K562 (cell line): ENCODE measurements at regions not wholly inside any gene's neighbourhood (a gene's known extent, or its start where the extent isn't known, plus 50 kb on each side); places are given as distances from the start of the nearest gene placed in this dataset.

Experiments
- BCLAF1 ChIP-seq, 2 experiments: fragments of 450-650 bp in 1 of 2; IDR thresholded peaks; 2 replicates each; pipeline ENCODE4 v1.6.1; 2011 to 2017; ENCODE audit warnings: low read depth in 2 of 2, antibody characterized with exemption in 1 of 2, borderline replicate concordance in 1 of 2, low read length in 1 of 2, mild to moderate bottlenecking in 1 of 2, mixed read lengths in 1 of 2; ENCODE audit not compliant: control insufficient read depth in 1 of 2
- BRD9 ChIP-seq: fragments of 450-650 bp; IDR thresholded peaks from 2 replicates; pipeline ENCODE4 v1.6.1; 2018; ENCODE audit warnings: low read depth; ENCODE audit not compliant: partially characterized antibody
- ETV1 ChIP-seq: fragments of 450-650 bp; conservative IDR thresholded peaks from 2 replicates; pipeline ENCODE4 v1.6.1; 2016; ENCODE audit warnings: missing genetic modification characterization, control low read depth, low read depth, missing compliant biosample characterization
- JUND ChIP-seq, 2 experiments: IDR thresholded peaks; 2 replicates in 1 of 2; 3 replicates in 1 of 2; pipeline ENCODE4 v1.6.1; 2011; ENCODE audit warnings: borderline replicate concordance in 2 of 2, low read depth in 2 of 2, low read length in 2 of 2, improper control_type of control experiment in 1 of 2, missing biosample characterization in 1 of 2, missing genetic modification characterization in 1 of 2, missing genetic modification reagents in 1 of 2
- LARP7 ChIP-seq: fragments of 450-650 bp; IDR thresholded peaks from 2 replicates; pipeline ENCODE4 v1.6.1; 2016
- LCOR ChIP-seq: sonication (generic); formaldehyde crosslinking; IDR thresholded peaks from 2 replicates; pipeline ENCODE4 v1.8.0; 2022; ENCODE audit warnings: mild to moderate bottlenecking, missing genetic modification reagents
- MAFK ChIP-seq: IDR thresholded peaks from 2 replicates; pipeline ENCODE4 v1.6.1; 2011; ENCODE audit warnings: low read length, improper control_type of control experiment
- MYC ChIP-seq, 2 experiments: fragments of 250-450 bp in 1 of 2; sonication (Bioruptor Pico) in 1 of 2; IDR thresholded peaks; 2 replicates each; pipeline versions ENCODE4 v1.5.1 to v1.6.1; 2012 to 2021; ENCODE audit warnings: low read depth in 2 of 2, borderline replicate concordance in 1 of 2, improper control_type of control experiment in 1 of 2, low read length in 1 of 2, mild to moderate bottlenecking in 1 of 2, moderate library complexity in 1 of 2
- NFIC ChIP-seq: fragments of 450-650 bp; IDR thresholded peaks from 2 replicates; pipeline ENCODE4 v1.6.1; 2017; ENCODE audit warnings: mild to moderate bottlenecking, inconsistent platforms
- NR2C1 ChIP-seq, 2 experiments: fragments of 450-650 bp; IDR thresholded peaks; 2 replicates each; pipeline ENCODE4 v1.6.1; 2017; ENCODE audit warnings: mild to moderate bottlenecking in 2 of 2, antibody characterized with exemption in 1 of 2, inconsistent platforms in 1 of 2, missing compliant biosample characterization in 1 of 2, missing genetic modification characterization in 1 of 2
- NUFIP1 ChIP-seq: fragments of 450-650 bp; IDR thresholded peaks from 2 replicates; pipeline ENCODE4 v1.6.1; 2018; ENCODE audit not compliant: partially characterized antibody
- PYGO2 ChIP-seq: fragments of 450-650 bp; IDR thresholded peaks from 2 replicates; pipeline ENCODE4 v1.6.1; 2016; ENCODE audit warnings: mild to moderate bottlenecking, missing genetic modification characterization, moderate library complexity, missing compliant biosample characterization
- SMAD1 ChIP-seq: fragments of 150-350 bp; IDR thresholded peaks from 2 replicates; pipeline ENCODE4 v1.6.1; 2014; ENCODE audit warnings: low read length, low read depth; ENCODE audit not compliant: partially characterized antibody
- SMARCA4 ChIP-seq: fragments of 450-650 bp; IDR thresholded peaks from 2 replicates; pipeline ENCODE4 v1.6.1; 2016
- TCF3 ChIP-seq: sonication (generic); formaldehyde crosslinking; IDR thresholded peaks from 2 replicates; pipeline ENCODE4 v1.4.0; 2020; ENCODE audit warnings: mild to moderate bottlenecking, missing genetic modification reagents
- ZHX1 ChIP-seq: fragments of 150-350 bp; conservative IDR thresholded peaks from 2 replicates; pipeline ENCODE4 v1.6.1; 2014; ENCODE audit warnings: low read length
- ZNF174 ChIP-seq: fragments of 250-450 bp; sonication (Bioruptor Pico); IDR thresholded peaks from 2 replicates; pipeline ENCODE4 v1.4.0; 2020; ENCODE audit warnings: mild to moderate bottlenecking
- ZNF239 ChIP-seq: fragments of 250-450 bp; sonication (Bioruptor Pico); IDR thresholded peaks from 2 replicates; pipeline ENCODE4 v1.4.0; 2020; ENCODE audit warnings: mild to moderate bottlenecking
- ZNF277 ChIP-seq: fragments of 250-450 bp; sonication (Bioruptor Pico); IDR thresholded peaks from 2 replicates; pipeline ENCODE4 v1.8.0; 2022; ENCODE audit warnings: inconsistent platforms, mild to moderate bottlenecking, moderate library complexity, borderline replicate concordance
- ZNF644 ChIP-seq: fragments of 200-800 bp; sonication (Bioruptor generic); IDR thresholded peaks from 2 replicates; pipeline ENCODE4 v1.6.1; 2016; ENCODE audit warnings: low read depth, missing genetic modification characterization, missing compliant biosample characterization

- TF ChIP-seq SMARCA4: peak; percentile 72
- 0 out of 4 replicates have a peak, but pooled peaks of 1 of the 2 experiments have one; percentile 25 for TF ChIP-seq BCLAF1 (IDR thresholded peaks at IDR 0.05; ENCODE audit: borderline replicate concordance in 1 of 2, control insufficient read depth in 1 of 2, low read depth in 2 of 2, low read length in 1 of 2)
- TF ChIP-seq PYGO2 (tag): peak; percentile 50; the same call in 1 of the 2 replicates
- TF ChIP-seq TCF3 (CRISPR knock-in tag): peak; percentile 92
- 0 out of 2 replicates have a peak, but pooled peaks have one; percentile 49 for TF ChIP-seq ZNF174
- TF ChIP-seq LCOR: peak; percentile 56; the same call in 1 of the 2 replicates
- TF ChIP-seq MAFK: peak; percentile 18; the same call in 1 of the 2 replicates
- no peak for TF ChIP-seq ZNF277
- peak; percentile 56; the same call in 1 of the 2 replicates for TF ChIP-seq NFIC
- peak; percentile 37; the same call in 1 of the 2 replicates for TF ChIP-seq MYC (IDR thresholded peaks at IDR 0.05; ENCODE audit: low read depth, low read length)
- TF ChIP-seq MYC (CRISPR knock-in tag; IDR thresholded peaks at IDR 0.05; ENCODE audit: borderline replicate concordance, low read depth): no peak
- TF ChIP-seq SMAD1: no peak
- peak; percentile 13 for TF ChIP-seq NUFIP1
- no peak for TF ChIP-seq NR2C1 (IDR thresholded peaks at IDR 0.05)
- TF ChIP-seq NR2C1 (tag; IDR thresholded peaks at IDR 0.05): 0 out of 2 replicates have a peak, but pooled peaks have one; percentile 6
- TF ChIP-seq ZNF644 (tag): peak; percentile 46; the same call in 1 of the 2 replicates
- peak; percentile 47; the same call in 1 of the 2 replicates for TF ChIP-seq JUND (IDR thresholded peaks at IDR 0.05; ENCODE audit: borderline replicate concordance, low read depth, low read length)
- no peak; the same call in 2 of the 3 replicates for TF ChIP-seq JUND (tag; IDR thresholded peaks at IDR 0.05; ENCODE audit: borderline replicate concordance, low read depth, low read length)
- peak; percentile 29; the same call in 1 of the 2 replicates for TF ChIP-seq LARP7
- TF ChIP-seq ZHX1: 0 out of 2 replicates have a peak, but pooled peaks have one; percentile 60
- peak; percentile 86 for TF ChIP-seq ETV1 (tag)
- peak; percentile 73 for TF ChIP-seq BRD9
- TF ChIP-seq ZNF239: peak; percentile 48; the same call in 1 of the 2 replicates
These were observed 156.8 kb upstream of the JARID2 start (continued) for GRCh38 chr6:15088904-15089568.
